GM19467 (cell line): ENCODE measurements at regions not wholly inside any gene's neighbourhood (a gene's known extent, or its start where the extent isn't known, plus 50 kb on each side); places are given as distances from the start of the nearest gene placed in this dataset.

Source experiments
- ATAC-seq: cut with Tn5 transposase; IDR thresholded peaks from one replicate; pipeline ENCODE4 v1.9.1; 2021; ENCODE audit warnings: mild to moderate bottlenecking, moderate library complexity; ENCODE audit not compliant: unreplicated experiment

- no peak for ATAC-seq
Observed at GRCh38 chr10:121167534-121168243, 316.5 kb downstream of the WDR11 start.

DNA sequence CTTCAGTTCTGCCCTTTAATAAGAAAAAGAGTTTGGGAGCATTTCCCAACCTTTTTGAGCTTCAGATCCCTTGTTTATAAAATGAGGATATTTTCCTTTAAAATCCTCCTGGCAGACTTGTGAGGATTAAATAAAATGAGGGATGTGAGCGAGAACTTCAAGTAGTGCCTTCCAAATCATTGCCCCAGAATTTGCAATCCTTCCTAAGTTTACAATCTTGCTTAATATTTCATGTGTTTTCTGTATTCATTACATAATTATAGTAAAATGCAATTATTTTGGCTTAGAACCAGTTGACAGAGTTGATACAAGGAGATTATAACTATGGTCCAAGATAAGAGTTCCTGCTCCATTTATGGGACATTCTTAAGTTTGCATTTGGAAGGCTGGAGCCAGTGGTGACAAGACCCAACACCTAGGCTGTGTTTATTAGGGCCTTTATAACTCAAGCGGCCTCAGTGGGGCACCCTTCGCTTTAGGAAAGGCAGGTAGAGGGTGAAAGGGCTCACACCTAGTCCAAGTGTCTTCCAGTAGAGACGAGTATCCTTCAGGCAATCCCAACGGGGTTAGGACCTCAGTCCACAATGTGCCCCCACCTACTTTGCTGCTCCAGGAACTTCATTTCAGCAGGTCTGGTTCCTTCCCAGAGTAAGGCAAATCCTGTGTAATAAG is 317.5 kb downstream of the WDR11 start:
- no peak for ATAC-seq

- ATAC-seq: no peak
Observed at GRCh38 chr10:121169406-121169805, 318.2 kb downstream of the WDR11 start.

GRCh38 chr10:121171825-121172787 is 320.9 kb downstream of the WDR11 start:
- ATAC-seq: no peak

GRCh38 chr10:121179006-121179405 is 327.8 kb downstream of the WDR11 start:
- no peak for ATAC-seq

- no peak for ATAC-seq
Observed at GRCh38 chr10:121182219-121182618, 331.1 kb downstream of the WDR11 start.

- ATAC-seq: no peak
Observed at GRCh38 chr10:121183236-121183635, 332.1 kb downstream of the WDR11 start.

DNA sequence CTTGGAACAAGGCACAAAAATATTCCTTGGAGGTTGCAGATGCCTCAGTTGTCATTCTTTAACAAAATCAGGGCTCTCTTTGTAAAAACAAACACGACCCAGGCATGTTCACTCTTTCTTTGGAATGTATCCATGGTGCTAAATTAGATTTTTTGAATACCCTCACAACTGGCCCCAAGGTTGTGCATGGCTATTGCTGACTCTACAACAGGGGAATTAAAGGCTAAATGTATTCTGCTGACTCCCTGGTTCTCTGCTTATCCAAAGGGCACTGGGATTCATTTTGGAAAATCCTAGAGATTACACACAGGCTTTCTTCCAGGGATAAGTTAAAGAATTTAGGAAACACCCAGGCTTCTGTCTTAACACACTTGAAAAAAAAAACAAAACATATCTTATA is 332.5 kb downstream of the WDR11 start:
- no peak for ATAC-seq

DNA sequence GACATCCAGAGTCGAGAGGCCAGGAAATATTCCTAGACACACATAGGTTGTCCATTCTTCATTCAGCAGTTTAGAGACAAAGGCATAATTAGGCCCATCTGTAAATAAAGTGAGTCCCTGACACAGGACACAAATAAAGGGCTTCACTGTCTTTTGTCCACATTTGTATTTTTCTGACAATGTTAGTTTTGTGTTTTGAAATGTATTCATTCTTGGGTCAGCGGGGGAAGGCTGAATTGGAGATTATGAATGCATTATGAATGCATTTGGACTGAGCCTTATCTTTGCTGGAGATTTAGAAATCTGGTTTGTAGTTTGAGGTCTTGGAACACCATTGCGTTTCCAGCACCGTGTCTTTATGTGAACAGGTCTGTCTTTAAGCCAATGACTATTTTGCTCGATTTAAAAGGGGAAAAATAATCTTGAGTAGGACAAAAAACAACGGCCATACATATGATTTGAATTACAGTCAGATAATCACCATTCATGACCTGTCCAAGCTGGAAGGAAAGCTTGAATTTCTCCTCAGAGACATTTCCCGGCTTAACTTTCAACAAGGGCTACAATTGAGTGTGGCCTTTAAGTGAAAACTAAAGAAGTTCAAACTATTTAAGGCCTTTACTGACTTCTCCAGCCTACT is 334.8 kb downstream of the WDR11 start:
- no peak for ATAC-seq

DNA sequence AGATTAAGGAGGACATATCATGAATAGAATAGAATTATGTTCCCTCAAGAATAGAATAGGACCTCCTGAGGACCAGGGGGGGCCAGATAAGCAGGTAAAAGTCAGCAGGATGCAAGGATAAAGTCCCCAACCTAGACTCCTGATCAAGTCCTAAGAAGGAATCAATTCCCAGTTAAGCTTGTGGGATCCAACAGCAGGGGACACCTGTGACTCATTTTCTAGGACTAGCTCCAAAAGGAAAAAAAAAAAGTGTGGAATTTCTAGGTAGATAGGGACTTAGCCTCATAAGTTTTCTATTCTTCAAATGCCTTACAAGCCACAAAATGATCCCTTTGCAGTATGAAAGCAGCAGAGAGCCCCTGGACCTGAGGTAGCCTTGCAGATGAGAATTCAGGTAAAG is 336.2 kb downstream of the WDR11 start:
- no peak for ATAC-seq

GRCh38 chr10:121188005-121188404 is 336.8 kb downstream of the WDR11 start:
- ATAC-seq: no peak

- ATAC-seq: no peak
Observed at GRCh38 chr10:121189066-121189465, 337.9 kb downstream of the WDR11 start.

DNA sequence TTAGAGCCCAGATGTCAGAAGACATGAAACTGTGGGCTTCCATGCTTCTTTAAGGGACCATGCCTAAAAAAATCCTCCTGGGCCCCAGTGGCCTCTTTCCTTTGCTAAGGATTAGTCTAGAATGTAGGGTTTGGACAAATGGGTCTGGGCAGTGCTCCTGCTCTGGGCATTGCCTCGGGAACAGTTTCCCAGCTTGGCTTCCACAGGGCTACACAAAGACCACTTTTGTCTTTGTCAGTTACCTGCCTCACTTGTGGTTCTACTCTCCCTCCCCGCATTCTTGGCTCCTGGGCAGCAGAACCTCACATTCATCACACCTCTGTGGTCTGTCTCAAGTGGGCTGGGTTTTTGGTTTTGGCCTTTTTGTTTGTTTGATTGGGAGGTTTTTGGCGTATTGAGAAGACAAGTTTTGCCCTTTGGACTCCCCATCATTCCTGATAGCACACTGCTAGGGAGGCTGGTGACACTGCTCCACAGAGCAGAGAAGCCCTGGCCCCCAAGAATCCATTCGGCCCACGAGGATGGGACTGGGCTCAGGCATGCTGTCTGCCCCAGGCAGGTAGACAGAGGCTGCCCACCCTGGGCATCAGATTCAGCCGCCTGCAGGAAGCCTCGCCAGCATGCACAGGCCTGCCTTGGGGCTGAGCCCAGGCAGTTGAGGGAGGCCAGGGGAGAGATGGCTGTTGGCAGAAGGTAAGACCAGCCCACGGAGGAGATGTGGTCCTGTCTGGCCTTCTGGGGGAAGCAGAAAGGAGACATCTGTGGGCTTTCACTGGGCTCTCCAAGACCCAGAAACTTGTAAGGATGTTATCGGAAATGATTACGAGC is 343.7 kb downstream of the WDR11 start:
- no peak for ATAC-seq

DNA sequence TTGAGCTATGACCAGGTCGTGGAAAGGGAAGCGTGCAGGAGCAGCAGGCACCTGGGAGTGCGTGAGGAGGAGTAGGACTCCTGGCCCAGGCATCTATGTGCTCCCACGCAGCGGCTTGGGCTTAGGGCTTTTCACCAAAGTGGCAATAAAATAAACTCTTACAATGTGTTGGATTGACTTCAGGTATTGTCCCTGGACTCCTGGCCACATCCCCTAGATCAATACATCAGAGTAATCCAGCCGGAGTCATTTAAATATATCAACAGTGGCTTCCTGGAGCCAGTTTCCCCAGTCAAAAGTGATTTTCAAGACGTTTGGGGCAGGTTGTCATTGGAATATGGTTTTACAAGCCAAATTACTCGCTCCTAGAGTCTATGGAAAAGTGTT is 344.4 kb downstream of the WDR11 start:
- ATAC-seq: no peak

- ATAC-seq: no peak
Observed at GRCh38 chr10:121199081-121199480, 347.9 kb downstream of the WDR11 start.

- ATAC-seq: no peak
Observed at GRCh38 chr10:121205625-121206024, 354.5 kb downstream of the WDR11 start.

DNA sequence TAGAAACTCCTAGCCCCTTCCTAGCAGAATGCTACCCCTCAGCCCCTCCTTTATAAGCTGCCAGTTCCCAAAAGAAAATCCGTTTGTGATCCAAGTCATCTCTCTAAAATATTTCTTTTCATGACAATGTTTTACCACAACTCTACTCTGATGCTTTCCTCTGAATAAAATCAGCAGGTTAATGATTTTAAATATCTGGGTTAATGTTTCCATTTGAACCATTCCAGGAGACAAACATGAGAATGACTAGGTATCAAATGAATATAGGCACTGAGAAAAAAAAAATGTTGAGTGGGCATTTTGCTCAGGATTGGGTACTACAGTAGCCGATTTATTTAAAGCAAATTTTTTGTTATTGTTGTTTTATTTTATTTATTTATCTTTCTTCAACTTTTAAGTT is 360.3 kb downstream of the WDR11 start:
- ATAC-seq: no peak

DNA sequence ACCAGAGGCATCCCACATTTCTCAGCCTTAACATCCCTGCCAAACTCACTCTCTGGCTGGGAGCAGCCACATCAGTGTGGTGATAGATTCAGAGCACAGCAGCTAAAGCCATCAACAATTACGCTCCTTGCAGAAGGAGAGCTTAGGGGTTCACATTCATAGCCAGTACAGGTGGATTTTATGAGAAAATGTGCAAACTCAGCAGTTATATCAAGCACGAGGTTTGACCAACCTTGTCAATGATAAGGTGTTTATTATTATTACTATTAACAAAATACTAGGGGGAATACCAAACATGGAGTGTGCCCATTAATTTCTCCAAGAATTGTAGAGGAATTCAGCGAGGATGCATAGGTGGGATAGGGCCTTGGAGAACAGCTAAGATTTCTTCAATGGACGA is 362.3 kb downstream of the WDR11 start:
- no peak for ATAC-seq

GRCh38 chr10:121216295-121216694 is 365.1 kb downstream of the WDR11 start:
- no peak for ATAC-seq

- ATAC-seq: no peak
Observed at GRCh38 chr10:121216721-121217181, 365.6 kb downstream of the WDR11 start.
